GM13977 (cell line): ENCODE measurements at regions not wholly inside any gene's neighbourhood (a gene's known extent, or its start where the extent isn't known, plus 50 kb on each side); places are given as distances from the start of the nearest gene placed in this dataset.

Experiments used
- DNase-seq: peaks from one replicate; pipeline ENCODE4 v3.0.0; 2012; ENCODE audit warnings: low spot score
- in situ Hi-C: fragments of 300-500 bp; cut with MboI; formaldehyde crosslinking; loops from one replicate; pipeline ENCODE4 v1.12.0; 2022; ENCODE audit warnings: low sequenced_read_pairs, low pct_unique_long_range_greater_than_20kb, mixed read lengths, inconsistent platforms; ENCODE audit not compliant: unreplicated experiment
- TF ChIP-seq, protein P1 (sequence below): IDR thresholded peaks from 2 replicates; pipeline ENCODE4 v1.5.1; 2012; ENCODE audit warnings: mild to moderate bottlenecking, control low read depth; ENCODE audit not compliant: insufficient read depth; ENCODE audit errors: extremely low read depth, missing control alignments

DNA sequence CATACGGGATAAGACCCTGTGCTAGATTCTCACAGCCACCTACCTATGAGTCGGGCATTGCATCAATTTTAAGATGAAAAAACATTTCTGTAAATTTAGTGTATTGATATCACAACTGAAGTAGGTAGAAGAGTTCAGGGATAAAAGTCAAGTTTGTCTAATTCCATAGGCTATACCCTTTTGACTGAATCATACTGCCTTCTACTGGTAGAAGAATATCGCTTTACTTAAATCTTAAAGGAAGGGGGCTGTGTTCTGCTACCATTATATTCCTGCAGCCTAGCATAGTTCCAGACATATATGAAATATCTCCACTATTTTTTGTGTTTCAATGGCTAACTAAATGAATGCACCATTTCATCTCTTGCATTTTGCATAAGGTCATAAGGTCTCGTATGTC is 1128.6 kb downstream of the CDH8 start:
- in situ Hi-C loops = no loop called here
- DNase-seq = no peak
- TF ChIP-seq, protein P1, sequence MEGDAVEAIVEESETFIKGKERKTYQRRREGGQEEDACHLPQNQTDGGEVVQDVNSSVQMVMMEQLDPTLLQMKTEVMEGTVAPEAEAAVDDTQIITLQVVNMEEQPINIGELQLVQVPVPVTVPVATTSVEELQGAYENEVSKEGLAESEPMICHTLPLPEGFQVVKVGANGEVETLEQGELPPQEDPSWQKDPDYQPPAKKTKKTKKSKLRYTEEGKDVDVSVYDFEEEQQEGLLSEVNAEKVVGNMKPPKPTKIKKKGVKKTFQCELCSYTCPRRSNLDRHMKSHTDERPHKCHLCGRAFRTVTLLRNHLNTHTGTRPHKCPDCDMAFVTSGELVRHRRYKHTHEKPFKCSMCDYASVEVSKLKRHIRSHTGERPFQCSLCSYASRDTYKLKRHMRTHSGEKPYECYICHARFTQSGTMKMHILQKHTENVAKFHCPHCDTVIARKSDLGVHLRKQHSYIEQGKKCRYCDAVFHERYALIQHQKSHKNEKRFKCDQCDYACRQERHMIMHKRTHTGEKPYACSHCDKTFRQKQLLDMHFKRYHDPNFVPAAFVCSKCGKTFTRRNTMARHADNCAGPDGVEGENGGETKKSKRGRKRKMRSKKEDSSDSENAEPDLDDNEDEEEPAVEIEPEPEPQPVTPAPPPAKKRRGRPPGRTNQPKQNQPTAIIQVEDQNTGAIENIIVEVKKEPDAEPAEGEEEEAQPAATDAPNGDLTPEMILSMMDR = no peak

- in situ Hi-C loops = no loop called here
- no peak for DNase-seq
- TF ChIP-seq, protein P1 = no peak
Measured at GRCh38 chr16:60905811-60906210, 1130.4 kb downstream of the CDH8 start.

DNA sequence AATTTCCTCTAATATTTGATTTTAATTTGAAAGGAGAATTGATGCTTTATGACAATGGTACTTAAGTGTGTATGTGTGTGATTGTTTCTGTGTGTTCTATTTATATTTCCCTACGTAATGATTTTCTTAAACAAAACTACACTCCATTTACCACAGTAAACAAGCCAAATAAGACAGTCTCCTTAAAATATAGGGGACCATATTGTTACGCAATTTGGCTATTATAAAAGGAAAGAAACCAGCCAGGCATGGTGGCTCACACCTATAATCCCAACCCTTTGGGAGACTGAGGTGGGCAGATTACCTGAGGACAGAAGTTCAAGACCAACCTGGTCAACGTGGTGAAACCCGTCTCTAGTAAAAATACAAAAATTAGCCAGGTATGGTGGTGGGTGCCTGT is 1134.1 kb downstream of the CDH8 start:
- TF ChIP-seq, protein P1 = no peak
- in situ Hi-C loops = no loop called here
- DNase-seq = no peak

DNA sequence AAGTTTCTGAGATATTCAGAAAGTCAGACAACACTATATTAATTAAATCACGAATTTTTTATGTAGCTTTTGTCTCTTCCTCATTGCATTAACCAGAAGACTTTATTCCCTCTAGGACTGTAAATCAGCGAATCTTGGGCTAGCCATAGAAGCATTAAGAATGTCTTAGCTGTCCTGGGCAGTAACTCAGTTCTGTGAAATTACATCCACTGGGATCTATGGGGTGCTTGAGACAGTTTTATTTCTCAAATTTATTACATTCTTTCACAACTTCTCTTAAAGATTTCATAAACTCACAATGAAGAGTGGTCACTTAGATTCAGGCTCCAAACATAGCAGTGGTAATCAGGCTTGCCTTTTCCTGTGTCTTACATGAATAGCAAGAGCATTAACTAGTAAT is 1153.4 kb downstream of the CDH8 start:
- in situ Hi-C loops = no loop called here
- no peak for DNase-seq
- TF ChIP-seq, protein P1 = no peak

GRCh38 chr16:60852635-60853034 is 1183.6 kb downstream of the CDH8 start:
- no peak for DNase-seq
- in situ Hi-C loops = no loop called here

DNA sequence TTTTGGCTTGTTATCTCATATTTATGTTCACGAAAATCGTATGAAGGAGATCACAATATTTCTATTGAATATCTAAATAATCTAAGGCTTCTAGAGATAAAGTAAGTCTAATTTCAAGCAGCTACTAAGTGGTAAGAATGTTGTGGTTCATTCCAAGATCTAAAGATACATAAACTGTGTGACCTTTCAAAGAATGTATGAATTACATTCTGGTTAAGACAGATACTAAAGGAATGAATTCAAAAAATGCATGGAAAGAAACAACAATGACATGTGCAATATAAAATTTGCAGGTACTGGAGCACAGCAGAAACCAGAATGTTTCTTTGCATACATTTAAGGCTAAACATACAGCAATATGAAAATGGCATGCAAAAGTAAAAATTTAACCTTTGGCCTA is 1214.6 kb downstream of the CDH8 start:
- TF ChIP-seq, protein P1 = no peak
- in situ Hi-C loops = no loop called here
- DNase-seq = no peak

More at GRCh38 chr16:60852635-60853034, 1183.6 kb downstream of the CDH8 start:
- TF ChIP-seq, protein P1 = no peak

DNA sequence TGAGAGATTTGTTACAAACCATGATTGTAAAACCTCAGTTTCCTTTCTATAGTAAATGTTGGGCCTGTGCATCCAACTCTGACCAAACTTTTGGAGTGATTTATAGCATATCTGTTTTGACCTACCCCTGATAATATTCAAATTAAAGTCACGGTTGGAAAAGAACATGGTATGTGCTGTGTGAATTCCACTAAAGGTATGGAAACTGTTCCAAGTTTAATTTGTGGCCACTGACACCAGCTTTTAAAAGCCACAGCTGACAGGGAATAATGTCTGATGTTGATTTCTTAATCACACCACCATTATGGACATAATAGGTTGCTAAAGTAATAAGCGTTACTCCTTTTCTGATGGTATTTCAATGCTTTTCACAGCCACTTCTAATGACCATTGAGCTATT is 1215.9 kb downstream of the CDH8 start:
- TF ChIP-seq, protein P1 = no peak
- in situ Hi-C loops = no loop called here

More for the DNA sequence above, 1215.9 kb downstream of the CDH8 start:
- DNase-seq = no peak
